GM19025 (cell line): ENCODE measurements at regions not wholly inside any gene's neighbourhood (a gene's known extent, or its start where the extent isn't known, plus 50 kb on each side); places are given as distances from the start of the nearest gene placed in this dataset.

Source experiments
- ATAC-seq: cut with Tn5 transposase; IDR thresholded peaks from one replicate; pipeline ENCODE4 v1.9.1; 2021; ENCODE audit warnings: mild to moderate bottlenecking, low read depth, moderate library complexity; ENCODE audit not compliant: unreplicated experiment

DNA sequence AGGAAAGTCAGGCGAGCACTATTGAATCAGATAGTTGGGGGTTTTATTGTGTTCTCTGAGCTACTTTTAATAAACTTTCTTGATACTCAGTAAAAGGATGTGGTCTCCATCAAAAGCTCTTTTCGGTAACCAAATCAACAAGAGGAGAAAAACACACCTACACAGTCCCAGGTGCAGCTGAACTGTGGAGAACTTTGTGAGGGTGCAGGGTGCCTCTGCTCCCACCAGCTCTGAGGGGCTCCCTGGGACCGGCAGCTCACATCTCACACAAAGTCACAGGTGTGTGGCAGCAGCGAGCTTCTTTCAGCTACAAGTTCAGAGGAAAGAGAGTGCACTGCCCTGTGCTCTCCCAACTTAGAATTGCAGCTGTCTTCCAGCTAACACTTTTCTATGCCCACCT lies 650.4 kb downstream of the RNF144A start:
- no peak for ATAC-seq

DNA sequence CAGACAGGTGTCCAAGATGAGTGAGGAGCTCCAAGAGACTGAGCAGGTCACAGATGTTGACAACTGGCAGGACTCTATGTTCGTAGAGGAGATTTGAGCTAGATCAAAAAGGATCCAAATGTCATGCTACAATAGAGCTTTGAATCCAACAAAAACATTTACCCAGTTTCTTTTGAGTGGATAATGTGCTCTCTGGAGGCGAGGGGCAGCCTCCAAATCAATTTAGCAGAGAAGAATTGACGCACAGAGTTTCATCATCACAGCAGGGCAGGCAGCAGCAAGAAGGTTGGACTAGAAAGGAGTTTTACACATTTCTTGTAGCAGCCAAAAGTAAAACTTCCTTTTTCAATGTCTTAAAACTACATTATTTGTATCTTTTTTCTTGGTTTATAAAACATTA lies 653.0 kb downstream of the RNF144A start:
- no peak for ATAC-seq

DNA sequence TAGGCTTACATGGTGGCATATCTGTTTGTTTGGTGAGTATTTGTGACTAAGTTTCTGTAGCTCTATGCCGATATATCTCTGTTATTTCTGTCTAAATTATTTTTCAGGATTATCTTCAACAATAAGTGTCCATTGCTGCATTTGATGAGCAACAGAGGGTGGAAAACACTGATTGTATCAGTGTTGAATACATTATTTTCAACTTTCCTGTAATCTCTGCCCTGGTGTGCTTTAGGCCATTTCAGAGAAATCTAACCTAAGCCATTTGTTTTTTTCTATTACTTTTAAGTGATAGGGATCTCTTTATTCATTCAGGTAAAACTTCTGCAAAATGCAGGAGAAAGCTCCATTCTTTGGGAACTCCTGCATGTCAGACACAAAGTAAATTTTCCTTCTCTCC lies 654.5 kb downstream of the RNF144A start:
- no peak for ATAC-seq

DNA sequence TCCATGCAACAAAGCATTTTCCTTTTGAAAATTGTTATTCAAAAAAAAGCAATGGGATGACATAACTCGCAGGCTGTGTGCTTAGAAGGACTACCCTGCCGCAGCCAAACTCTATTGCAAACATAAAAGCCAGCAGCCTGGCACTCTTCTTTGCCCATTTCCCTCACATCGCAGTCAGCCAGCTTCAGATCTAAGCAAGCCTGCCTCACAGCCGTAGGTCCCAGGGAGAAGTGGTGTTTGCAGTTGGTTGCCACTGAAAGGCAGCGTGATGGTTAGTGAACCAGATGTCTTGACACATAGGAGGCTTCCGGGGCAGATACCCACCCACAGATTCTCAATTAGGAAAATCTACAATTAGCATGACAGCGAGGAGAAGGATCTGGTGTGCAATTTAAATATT lies 655.2 kb downstream of the RNF144A start:
- ATAC-seq: no peak

DNA sequence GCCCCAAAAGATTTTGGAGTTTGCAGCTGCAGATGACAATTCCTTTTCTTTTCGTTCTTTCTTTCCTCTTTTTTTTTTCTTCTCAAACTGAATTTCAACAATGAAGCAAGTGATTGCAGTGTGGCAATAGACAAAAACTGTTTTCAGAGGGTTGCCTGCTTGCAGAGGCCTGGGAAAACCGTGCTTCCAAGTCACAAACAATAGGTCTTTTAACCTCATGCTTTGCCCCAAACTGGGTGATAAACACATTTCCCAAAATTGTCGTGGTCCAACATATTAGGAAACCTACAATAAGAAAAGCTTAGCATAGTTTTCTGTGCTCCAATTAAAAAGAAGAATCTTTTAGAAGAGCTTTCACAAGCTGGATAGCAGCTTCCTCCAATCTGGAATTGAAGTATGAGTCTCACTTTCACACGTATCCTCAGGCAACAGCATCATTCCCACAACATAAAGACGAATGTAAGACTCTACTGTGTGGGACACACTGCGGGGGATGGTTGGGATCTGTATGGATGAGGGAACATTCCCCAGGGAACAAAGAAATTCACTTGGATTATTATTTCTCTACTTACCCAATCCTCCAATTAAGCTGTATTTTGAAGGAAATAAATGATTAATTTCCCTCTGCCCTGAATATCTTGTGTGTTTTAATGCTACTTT lies 656.1 kb downstream of the RNF144A start:
- ATAC-seq: no peak

DNA sequence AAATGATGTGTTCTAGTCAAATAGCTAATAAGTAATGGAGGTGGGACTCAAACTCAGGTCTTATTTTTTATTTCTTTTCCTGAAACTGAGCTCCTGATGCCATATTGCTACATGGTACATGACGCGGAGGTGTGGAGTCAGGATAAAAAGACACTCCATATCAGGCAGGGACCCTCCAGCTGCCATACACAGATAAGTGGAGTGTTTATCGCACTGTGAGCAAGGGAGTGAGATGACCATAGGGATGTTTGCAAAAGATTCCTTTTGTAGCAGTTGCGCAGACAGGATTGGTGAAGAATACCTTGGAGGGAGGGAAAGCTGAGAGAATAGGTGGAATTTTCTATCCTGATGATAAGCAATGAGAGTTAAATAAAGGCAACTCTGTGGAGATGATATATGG lies 657.2 kb downstream of the RNF144A start:
- ATAC-seq: no peak

DNA sequence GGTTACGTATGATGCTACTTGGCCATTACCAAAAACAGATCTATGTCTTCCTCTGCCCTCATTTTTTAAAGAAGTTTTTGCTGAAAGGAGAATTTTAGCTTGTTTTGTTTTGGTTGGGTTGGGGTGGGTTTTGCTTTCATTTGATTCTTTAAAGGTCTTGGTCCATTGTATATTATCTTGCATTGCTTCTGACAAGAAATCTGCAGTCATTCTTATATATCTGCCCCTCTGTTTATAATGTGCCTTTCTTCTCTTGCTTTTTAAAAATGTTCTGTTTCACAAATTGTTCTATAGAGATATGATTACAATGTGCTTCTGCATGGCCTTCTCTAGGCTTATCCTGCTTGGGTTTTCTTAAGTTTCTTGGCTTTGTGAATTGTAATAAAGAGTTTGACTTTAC lies 660.6 kb downstream of the RNF144A start:
- ATAC-seq: no peak

DNA sequence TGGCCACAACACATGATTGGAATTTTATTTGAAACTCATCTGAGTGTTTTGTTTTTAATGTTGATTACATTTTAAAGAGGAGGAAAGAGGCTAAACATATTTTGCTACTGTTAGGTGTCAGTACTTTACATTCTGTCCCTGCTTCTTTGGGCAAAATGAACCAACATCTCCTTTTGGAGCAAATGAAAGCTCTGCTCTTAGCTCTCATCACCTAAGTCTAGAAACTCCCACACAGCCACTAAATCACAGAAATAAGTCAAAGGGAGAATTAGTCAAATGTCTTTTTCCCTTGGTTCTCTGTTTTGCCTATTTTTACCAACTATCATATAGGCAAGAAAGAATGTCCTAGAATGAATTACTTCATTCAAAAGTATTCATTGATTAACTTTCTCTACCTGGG lies 666.8 kb downstream of the RNF144A start:
- ATAC-seq: no peak

DNA sequence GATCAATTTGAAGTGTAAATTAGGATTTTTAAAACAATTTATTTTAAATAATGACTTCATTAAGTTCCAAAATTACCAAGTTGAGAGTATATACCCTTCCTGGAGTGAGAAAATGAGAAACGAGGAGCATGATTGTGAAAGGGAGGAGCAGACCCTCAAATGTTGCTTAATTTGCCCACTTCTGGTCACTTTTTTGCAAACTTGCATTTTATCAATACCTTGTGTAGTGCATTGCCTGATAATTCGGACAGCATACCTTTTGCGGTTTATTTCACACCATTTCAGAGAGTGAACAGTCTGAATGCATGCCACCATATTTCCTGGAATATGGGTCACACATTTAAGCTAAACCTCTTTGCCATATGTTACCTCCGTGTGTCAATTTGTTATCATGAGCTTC lies 669.7 kb downstream of the RNF144A start:
- ATAC-seq: no peak

DNA sequence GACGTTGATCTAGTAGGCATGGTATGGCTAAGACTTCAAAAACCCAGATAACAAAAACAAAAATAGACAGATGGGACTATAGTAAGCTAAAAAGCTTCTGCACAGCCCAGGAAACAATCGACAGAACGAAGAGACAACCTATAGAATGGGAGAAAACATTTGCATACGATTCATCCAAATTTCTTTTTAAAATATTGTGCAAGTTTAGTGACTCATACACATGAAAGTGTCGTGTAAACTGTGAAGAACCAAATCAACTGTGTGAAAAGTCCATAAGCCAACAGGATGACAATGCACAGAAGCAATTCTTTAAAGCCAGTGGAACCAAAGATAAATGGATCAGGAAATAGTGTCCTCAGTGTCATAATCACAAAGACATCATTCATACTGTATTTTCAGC lies 671.1 kb downstream of the RNF144A start:
- no peak for ATAC-seq

DNA sequence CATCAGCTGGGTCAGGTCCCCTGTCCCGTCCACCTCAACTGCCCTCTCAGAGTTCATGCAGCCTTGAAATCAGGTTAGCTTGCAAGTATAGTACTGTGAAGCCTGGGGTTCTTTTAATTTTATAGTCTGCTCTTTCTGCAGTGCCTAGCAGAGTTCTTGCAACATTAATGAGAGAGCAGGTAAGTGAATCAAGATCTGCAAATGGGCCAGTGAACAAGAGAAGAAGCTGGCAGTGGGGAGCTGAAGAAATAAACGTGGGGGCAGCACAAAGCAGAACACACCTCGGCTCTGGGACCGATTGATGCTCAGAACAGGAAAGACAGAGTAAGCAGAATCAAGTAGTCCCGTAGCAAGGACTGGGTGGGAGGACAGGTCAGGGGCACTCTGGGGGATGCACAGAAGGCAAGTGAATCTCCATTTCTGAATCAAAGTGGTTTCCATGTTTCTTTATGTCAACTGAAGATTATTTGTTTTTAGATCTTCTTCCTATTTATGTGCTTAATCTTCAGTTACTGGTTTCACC lies 675.5 kb downstream of the RNF144A start:
- no peak for ATAC-seq

DNA sequence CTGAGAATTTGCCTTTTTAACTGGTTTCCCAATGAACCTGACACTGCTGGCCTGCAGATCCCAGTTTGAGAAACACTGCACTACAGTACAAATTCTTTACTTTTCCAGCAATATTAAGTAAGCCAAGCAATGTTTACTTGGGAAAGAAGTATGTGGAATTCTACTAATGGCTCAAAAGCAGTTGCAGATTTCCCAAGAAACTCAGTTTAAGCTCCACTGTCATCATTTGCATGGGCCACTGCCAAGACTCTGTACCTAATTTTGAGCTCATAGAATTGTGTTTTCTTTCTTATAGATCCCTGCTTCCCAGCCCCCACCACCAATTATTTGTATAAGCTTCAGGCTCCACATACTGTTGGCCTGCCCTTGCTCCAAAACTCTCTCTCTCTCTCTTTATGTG lies 676.1 kb downstream of the RNF144A start:
- ATAC-seq: no peak

DNA sequence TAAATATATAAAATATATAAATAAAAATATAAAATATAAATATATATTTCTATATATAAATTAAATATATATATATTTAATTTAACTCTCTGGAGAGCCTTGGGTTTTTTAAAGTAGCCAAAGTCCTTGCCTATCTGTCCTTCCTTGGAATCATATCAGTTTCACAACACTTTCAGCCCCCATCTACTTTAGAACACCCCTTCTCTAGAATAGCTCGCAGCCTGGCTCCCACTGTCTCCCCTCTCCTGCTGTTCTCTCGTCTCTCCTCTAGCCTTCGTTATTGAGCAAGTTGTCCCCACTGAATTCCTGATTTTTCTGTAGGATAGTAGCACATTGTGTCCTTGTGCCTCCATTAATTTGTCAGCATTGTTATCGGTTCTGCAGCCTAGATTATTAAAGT lies 677.0 kb downstream of the RNF144A start:
- ATAC-seq: no peak

DNA sequence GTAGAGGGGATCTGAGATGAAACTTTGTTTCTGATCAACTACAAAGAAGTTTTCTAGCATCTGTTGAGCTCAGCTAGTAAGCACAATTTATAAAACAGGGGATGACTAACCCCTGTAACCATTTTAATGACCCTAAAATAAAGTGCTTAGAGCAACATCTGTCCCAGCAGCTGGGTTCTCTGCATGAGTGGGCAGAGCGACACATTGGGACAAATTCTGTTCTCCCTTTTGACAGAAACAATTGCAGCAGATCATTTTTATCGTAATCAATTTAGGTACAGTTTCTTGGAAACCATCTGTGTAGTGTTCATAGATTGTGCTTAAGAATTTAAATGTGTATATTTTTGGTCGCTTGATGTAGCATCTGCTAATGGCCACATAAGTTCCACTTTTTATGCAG lies 678.0 kb downstream of the RNF144A start:
- no peak for ATAC-seq

DNA sequence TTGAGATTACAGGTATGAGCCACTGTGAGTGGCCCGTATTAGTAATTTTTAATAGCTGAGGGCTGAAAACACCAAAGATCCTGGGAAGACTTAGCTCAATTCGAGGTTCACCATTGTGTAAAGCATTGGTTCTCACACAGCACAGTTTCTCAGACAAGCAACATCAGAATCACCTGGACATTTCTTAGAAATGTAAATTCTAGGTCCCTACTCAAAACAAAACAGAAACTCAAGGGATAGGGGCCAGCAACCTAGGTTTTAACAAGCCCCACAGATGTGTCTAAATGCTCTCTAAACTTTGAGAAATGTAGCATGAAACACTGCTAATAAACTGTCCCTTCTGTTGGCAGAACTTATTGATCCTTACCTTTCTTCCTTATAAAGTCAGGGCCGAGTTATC lies 681.2 kb downstream of the RNF144A start:
- no peak for ATAC-seq

DNA sequence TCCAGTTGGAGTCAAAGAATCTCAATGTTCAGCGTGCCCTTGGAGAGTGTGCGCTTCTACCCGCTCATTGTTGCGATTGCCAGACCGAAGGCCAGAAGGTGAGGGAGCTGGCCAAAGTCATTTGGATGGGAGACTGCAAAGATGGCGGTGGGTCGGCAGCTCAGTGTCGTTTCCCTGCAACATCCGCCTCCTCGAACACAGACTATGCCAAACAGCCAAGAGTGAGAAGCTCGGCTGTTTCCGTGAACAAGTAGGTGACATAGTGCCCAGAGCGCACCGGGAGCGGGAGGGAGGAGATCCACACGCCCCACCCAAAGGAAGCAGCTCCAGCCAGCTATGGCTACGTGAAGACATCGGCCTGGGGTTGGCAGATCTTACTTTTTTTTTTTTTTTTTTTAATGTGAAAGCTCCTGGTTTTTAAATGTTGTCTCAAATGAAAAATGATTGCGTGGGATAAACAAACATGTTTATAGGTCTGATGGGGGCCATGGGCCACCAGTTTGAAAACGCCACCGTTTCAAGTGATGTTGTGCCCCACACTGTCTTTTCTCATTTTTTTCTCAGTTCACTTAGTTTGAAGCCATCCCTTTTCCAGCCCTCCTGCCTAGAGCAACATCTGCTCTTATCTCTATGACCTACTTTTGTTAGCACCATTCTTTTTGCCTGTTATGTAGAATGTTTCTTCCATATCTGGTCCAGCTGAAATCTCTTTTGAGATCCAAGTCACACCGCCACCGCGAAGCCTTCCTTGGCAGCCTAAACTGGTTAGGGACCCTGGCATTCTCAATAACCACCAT lies 682.4 kb downstream of the RNF144A start:
- ATAC-seq: no peak

DNA sequence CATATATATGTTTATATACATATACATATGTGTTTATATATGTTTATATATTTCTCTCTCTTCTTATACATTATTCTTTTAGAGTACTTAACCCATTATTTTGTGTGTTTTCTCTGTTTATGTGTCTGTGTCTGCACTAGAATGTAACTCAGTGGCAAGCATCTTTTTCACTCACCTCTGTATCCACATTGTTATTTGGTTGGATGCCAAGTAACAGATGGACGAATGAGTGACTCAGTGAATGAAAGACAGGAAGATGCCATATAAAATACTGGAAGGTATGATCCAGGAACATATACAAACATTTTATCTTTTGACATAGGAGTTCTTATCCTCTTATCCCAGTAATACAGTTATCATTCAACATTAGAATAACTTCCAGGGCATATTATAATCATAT lies 684.8 kb downstream of the RNF144A start:
- no peak for ATAC-seq

DNA sequence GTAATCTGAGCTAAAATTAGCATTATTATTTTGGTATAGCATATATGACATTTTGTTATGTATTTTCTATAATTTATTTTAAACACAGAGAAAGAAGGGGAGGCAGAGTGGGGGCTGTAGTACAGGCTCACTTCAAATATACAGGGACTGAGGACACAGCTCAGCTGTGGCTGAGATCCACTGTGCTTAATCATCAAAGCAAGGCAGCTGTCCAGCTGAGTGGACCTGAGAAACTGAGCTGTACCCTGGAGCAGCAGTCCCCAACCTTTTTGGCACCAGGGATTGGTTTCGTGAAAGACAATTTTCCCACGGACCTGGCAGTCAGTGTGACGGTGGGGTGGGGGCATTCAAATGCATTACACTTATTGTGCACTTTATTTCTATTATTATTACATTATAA lies 687.2 kb downstream of the RNF144A start:
- no peak for ATAC-seq

DNA sequence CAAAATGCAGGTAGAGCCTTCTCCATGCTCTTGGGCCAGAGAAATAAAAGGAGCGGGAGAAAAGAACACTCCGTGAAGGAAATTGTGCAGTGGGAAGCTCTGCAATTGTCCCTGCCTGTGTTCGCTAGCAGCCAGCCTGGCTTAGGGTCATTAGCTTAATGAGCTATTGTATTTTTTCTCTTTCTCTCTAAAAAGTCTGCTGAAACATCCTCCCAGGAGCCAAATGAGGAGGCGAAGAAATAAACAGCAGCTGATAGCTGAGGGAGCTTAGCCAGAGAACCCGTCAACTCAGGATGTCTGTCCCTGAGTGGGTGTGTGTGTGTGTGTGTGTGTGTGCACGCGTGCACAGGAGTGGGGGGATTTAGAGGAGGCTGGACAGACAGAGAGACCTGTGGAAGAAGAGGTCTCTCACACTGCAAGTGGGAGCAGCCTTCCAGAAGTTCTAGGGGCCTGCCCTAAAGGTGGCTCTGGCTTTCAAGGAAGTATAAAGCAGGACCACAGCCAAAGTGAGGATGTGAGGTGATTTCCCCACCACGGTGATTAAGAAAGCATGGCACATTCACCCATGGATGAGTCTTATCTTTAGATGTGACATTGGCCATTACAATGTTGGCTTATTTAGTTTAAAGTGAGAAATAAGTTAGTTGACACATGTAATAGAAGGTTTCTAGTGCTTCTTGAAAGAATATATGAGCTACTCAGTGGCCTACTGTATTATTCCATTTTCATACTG lies 690.4 kb downstream of the RNF144A start:
- no peak for ATAC-seq

DNA sequence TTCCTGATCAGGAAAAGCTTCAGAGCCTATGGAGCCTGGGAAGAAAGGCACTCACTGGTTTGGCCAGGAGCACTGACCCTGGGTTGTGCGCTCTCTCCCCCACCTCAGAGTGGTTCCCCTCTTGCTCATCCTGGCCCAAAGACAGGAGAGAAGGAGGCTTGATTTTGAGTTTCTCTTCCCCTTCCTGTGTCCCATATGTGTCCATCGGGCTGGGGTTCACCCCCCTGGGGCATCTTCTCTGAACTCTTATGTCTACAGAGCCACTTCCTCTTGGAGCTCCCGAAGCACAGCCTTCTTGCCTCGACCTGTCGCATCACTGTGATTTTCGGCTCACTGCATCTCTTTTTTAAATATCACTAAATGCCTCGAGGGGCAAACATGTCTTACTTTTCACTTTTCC lies 692.3 kb downstream of the RNF144A start:
- no peak for ATAC-seq

DNA sequence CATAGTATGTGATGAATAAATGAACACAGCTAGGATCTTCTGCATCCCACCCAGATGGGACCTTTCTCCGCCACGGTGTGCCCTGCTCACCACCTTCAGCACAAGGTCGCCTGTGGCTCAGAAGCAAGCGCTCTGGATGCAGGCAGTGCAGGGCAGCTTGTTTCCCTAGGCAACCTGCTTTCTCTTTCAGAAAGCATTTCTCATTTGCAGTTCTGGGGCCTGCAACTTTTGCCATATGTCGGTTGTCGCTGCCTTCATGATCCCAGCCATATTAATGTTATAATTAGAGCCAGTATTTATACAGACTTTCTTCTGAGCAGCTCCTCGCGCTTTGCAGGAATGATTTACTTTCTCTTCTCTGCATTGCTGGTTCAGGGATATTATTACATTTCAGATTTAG lies 692.8 kb downstream of the RNF144A start:
- no peak for ATAC-seq
